Lower lobe of right lung (tissue), 2 donors: ENCODE measurements at regions not wholly inside any gene's neighbourhood (a gene's known extent, or its start where the extent isn't known, plus 50 kb on each side); places are given as distances from the start of the nearest gene placed in this dataset.

Experiments
- ATAC-seq, 2 donors: fragments of 200-7000 bp; cut with Tn5 transposase; one replicate each; pipeline ENCODE4 v1.9.1; 2020 to 2022; ENCODE audit warnings: mild to moderate bottlenecking in 2 of 2, moderate library complexity in 2 of 2
- DNase-seq: peaks from one replicate; pipeline ENCODE4 v3.0.0-alpha.2; 2020
- H3K27ac ChIP-seq: fragments of 200-600 bp; one replicate; pipeline ENCODE4 v1.8.0; 2022
- H3K27me3 ChIP-seq: fragments of 200-600 bp; one replicate; pipeline ENCODE4 v1.8.0; 2022; ENCODE audit warnings: low read depth
- H3K36me3 ChIP-seq: fragments of 200-600 bp; one replicate; pipeline ENCODE4 v1.8.0; 2022; ENCODE audit warnings: mild to moderate bottlenecking
- H3K4me1 ChIP-seq: fragments of 200-600 bp; one replicate; pipeline ENCODE4 v1.8.0; 2022
- H3K4me3 ChIP-seq: fragments of 200-600 bp; one replicate; pipeline ENCODE4 v1.8.0; 2022; ENCODE audit warnings: mild to moderate bottlenecking
- H3K9me3 ChIP-seq: fragments of 200-600 bp; one replicate; pipeline ENCODE4 v1.8.0; 2022
- CTCF ChIP-seq: fragments of 200-600 bp; IDR thresholded peaks from one replicate; pipeline ENCODE4 v1.8.0; 2022; ENCODE audit warnings: antibody characterized with exemption, mild to moderate bottlenecking
- intact Hi-C: fragments of 100-400 bp; cut with DNase I; formaldehyde crosslinking; loops from one replicate; pipeline ENCODE4 v1.11.0; 2022
- donor health status: DM: no; HTN: yes; CAD: no; lungs with severe emphysema.

- no peaks in the 10 kb centered on the region for H3K9me3 ChIP-seq
- intact Hi-C loops, result no loop called here
- ATAC-seq, result peak in 1 of 2 donors; percentile 21
- H3K27me3 ChIP-seq, result no peaks in the 10 kb centered on the region
- no peaks in the 10 kb centered on the region for H3K36me3 ChIP-seq
- no peak for TF ChIP-seq CTCF
- no peaks in the 10 kb centered on the region for H3K4me1 ChIP-seq
- no peak overlapping the region for H3K4me3 ChIP-seq
- DNase-seq, result no peak
- no peak overlapping the region for H3K27ac ChIP-seq
These were observed 1048.4 kb downstream of the SLITRK1 start for GRCh38 chr13:82833923-82834322.

- TF ChIP-seq CTCF, result no peak
- H3K9me3 ChIP-seq, result no peaks in the 10 kb centered on the region
- DNase-seq, result no peak
- H3K27me3 ChIP-seq, result no peaks in the 10 kb centered on the region
- no peak overlapping the region for H3K27ac ChIP-seq
- no peaks in the 10 kb centered on the region for H3K4me1 ChIP-seq
- no peak overlapping the region for H3K4me3 ChIP-seq
- ATAC-seq, result no peak
- intact Hi-C loops, result no loop called here
- no peaks in the 10 kb centered on the region for H3K36me3 ChIP-seq
These were observed 1053.2 kb downstream of the SLITRK1 start for GRCh38 chr13:82829040-82829439.

GRCh38 chr13:82827724-82828123 lies 1054.5 kb downstream of the SLITRK1 start:
- Histone ChIP-seq H3K27ac (no peak overlapping the region), H3K36me3 (no peaks in the 10 kb centered on the region), H3K4me1 (no peaks in the 10 kb centered on the region), H3K9me3 (no peaks in the 10 kb centered on the region), H3K27me3 (no peaks in the 10 kb centered on the region), H3K4me3 (no peak overlapping the region)
- no peak for TF ChIP-seq CTCF
- ATAC-seq (no peak), DNase-seq (no peak)
- intact Hi-C loops, result no loop called here

- intact Hi-C loops, result no loop called here
- Histone ChIP-seq H3K36me3 (no peaks in the 10 kb centered on the region), H3K27ac (no peak overlapping the region), H3K4me1 (no peaks in the 10 kb centered on the region), H3K27me3 (no peaks in the 10 kb centered on the region), H3K9me3 (no peaks in the 10 kb centered on the region), H3K4me3 (no peak overlapping the region)
- DNase-seq, result no peak
- no peak for TF ChIP-seq CTCF
- ATAC-seq, result no peak
These were observed 1059.3 kb downstream of the SLITRK1 start for GRCh38 chr13:82822935-82823334.

GRCh38 chr13:82817133-82817532 lies 1065.1 kb downstream of the SLITRK1 start:
- no peak overlapping the region for H3K4me3 ChIP-seq
- DNase-seq, result no peak
- no peak overlapping the region for H3K27ac ChIP-seq
- no peak for ATAC-seq
- intact Hi-C loops, result no loop called here
- no peaks in the 10 kb centered on the region for H3K9me3 ChIP-seq
- H3K36me3 ChIP-seq, result no peaks in the 10 kb centered on the region
- no peaks in the 10 kb centered on the region for H3K4me1 ChIP-seq
- no peak for TF ChIP-seq CTCF
- H3K27me3 ChIP-seq, result no peaks in the 10 kb centered on the region

GRCh38 chr13:82815791-82816190 lies 1066.5 kb downstream of the SLITRK1 start:
- Histone ChIP-seq H3K4me1 (no peaks in the 10 kb centered on the region), H3K27ac (no peak overlapping the region), H3K4me3 (no peak overlapping the region), H3K36me3 (no peaks in the 10 kb centered on the region), H3K9me3 (no peaks in the 10 kb centered on the region), H3K27me3 (no peaks in the 10 kb centered on the region)
- intact Hi-C loops, result no loop called here
- no peak for TF ChIP-seq CTCF
- no peak for DNase-seq
- no peak for ATAC-seq
